ENCODE measurements at regions not wholly inside any gene's neighbourhood (a gene's known extent, or its start where the extent isn't known, plus 50 kb on each side); places are given as distances from the start of the nearest gene placed in this dataset.

DNA sequence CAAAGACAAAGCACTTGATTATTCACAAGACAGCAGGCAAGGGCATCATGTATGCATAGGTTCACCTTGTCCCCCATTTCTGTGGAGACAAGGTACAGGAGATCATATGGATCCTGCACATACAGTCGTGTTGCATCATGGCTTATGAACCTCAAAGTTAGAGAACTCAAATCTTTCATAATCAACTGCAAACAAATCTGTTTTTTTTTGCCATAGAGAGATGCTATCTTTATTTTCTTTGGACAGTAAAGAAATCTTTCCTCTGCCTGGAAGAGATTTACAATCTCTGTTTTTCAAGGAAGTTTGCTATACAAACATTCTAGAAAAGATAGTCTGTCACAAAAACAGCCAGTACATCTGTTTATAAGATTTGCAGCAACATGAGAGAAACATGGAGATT is 578.8 kb downstream of the ANKRD50 start:
- TF ChIP-seq, protein P1, sequence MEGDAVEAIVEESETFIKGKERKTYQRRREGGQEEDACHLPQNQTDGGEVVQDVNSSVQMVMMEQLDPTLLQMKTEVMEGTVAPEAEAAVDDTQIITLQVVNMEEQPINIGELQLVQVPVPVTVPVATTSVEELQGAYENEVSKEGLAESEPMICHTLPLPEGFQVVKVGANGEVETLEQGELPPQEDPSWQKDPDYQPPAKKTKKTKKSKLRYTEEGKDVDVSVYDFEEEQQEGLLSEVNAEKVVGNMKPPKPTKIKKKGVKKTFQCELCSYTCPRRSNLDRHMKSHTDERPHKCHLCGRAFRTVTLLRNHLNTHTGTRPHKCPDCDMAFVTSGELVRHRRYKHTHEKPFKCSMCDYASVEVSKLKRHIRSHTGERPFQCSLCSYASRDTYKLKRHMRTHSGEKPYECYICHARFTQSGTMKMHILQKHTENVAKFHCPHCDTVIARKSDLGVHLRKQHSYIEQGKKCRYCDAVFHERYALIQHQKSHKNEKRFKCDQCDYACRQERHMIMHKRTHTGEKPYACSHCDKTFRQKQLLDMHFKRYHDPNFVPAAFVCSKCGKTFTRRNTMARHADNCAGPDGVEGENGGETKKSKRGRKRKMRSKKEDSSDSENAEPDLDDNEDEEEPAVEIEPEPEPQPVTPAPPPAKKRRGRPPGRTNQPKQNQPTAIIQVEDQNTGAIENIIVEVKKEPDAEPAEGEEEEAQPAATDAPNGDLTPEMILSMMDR (conservative IDR thresholded peaks at IDR 0.05), result no peak
- H3K27ac ChIP-seq, result peak overlapping the region; percentile 76

DNA sequence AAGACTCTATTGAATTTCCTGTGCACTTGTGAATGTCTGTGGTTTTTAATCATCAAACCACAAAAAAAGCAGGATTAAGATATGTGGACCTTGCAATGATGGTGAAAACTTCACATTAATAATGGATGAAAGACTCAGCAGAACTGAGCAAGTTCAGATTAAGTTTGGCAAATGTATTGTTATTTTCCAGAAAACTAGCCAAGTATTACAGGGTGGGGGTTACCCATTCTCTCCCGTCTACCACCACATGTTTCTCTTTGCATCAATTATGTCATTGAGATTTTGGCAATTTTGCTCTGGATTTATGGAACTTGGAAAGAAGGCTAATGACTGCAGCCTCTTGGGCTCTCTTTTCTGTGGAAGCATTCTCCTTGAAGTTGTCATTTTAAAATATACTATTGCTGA is 577.1 kb downstream of the ANKRD50 start:
- H3K27ac ChIP-seq, result no peak overlapping the region
- TF ChIP-seq, protein P1 (conservative IDR thresholded peaks at IDR 0.05), result no peak

- H3K27ac ChIP-seq, result no peak overlapping the region
- TF ChIP-seq, protein P1 (conservative IDR thresholded peaks at IDR 0.05), result no peak
Measured at GRCh38 chr4:124139044-124139443, 573.5 kb downstream of the ANKRD50 start.

GRCh38 chr4:124143632-124144031 is 568.9 kb downstream of the ANKRD50 start:
- TF ChIP-seq, protein P1 (conservative IDR thresholded peaks at IDR 0.05), result no peak
- no peak overlapping the region for H3K27ac ChIP-seq

GRCh38 chr4:124144238-124144654 is 568.3 kb downstream of the ANKRD50 start:
- TF ChIP-seq, protein P1 (conservative IDR thresholded peaks at IDR 0.05), result no peak
- no peak overlapping the region for H3K27ac ChIP-seq

DNA sequence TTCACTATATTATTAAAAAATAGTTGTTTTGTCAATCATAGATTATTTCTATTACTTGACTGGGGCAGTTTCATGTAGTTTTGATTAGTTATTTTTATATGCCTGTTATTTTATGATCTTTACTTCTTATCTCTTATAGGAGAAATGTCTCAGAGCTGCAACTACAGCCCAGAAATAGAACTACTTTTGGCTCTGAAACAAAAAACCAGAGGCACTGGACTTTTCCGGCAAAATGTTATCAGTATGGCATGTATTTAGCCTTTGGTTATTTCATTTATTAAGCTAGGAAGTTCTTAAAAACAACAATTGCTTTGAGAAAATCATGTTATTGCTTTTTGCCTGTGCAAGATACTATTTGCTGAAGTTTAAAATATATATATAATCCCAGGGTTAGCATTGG is 566.5 kb downstream of the ANKRD50 start:
- no peak overlapping the region for H3K27ac ChIP-seq

GRCh38 chr4:124151031-124151430 is 561.5 kb downstream of the ANKRD50 start:
- no peak overlapping the region for H3K27ac ChIP-seq
- TF ChIP-seq, protein P1 (conservative IDR thresholded peaks at IDR 0.05), result no peak

More for the DNA sequence above, 566.5 kb downstream of the ANKRD50 start:
- TF ChIP-seq, protein P1 (conservative IDR thresholded peaks at IDR 0.05), result no peak
